HCT116 (cell line): ENCODE measurements at regions not wholly inside any gene's neighbourhood (a gene's known extent, or its start where the extent isn't known, plus 50 kb on each side); places are given as distances from the start of the nearest gene placed in this dataset.

Experiments
- CTCF ChIP-seq, 3 experiments: fragments of 200-600 bp in 1 of 3; sonication (generic) in 1 of 3; IDR thresholded peaks in 2 of 3; conservative IDR thresholded peaks in 1 of 3; 2 replicates each; pipeline ENCODE4 v1.5.1; 2012 to 2017; ENCODE audit warnings: low read depth in 2 of 3, low read length in 2 of 3, antibody characterized with exemption in 1 of 3, borderline replicate concordance in 1 of 3, control low read depth in 1 of 3, mild to moderate bottlenecking in 1 of 3, mixed read lengths in 1 of 3, mixed run types in 1 of 3, moderate library complexity in 1 of 3; ENCODE audit not compliant: insufficient read depth in 1 of 3
- EGR1 ChIP-seq: IDR thresholded peaks from 2 replicates; pipeline ENCODE4 v1.6.1; 2012; ENCODE audit warnings: low read depth
- POLR2A ChIP-seq: IDR thresholded peaks from 2 replicates; pipeline ENCODE4 v1.7.0; 2011; ENCODE audit warnings: borderline replicate concordance; ENCODE audit not compliant: insufficient read depth, insufficient read length; ENCODE audit errors: extremely low read depth
- POLR2AphosphoS5 ChIP-seq: IDR thresholded peaks from 2 replicates; pipeline ENCODE4 v1.6.1; 2011; ENCODE audit warnings: mild to moderate bottlenecking, low read depth, low read length, moderate library complexity

GRCh38 chr2:118240276-118240675 is 152.0 kb downstream of the INSIG2 start:
- no peak for TF ChIP-seq CTCF (IDR thresholded peaks at IDR 0.05 in 2 of 3, conservative IDR thresholded peaks at IDR 0.05 in 1 of 3; ENCODE audit: borderline replicate concordance in 1 of 3, insufficient read depth in 1 of 3, low read depth in 2 of 3, low read length in 2 of 3)
- no peak for TF ChIP-seq POLR2AphosphoS5
- no peak for TF ChIP-seq EGR1
- no peak for TF ChIP-seq POLR2A
